Epithelial cell of proximal tubule (primary cell): ENCODE measurements at regions not wholly inside any gene's neighbourhood (a gene's known extent, or its start where the extent isn't known, plus 50 kb on each side); places are given as distances from the start of the nearest gene placed in this dataset.

Experiments
- DNase-seq: peaks from one replicate; pipeline ENCODE4 v3.0.0-alpha.2; 2011; ENCODE audit warnings: low read depth
- H3K4me3 ChIP-seq: 2 replicates; pipeline ENCODE4 v1.5.1; 2011; ENCODE audit warnings: low read depth, mild to moderate bottlenecking, low read length
- CTCF ChIP-seq: conservative IDR thresholded peaks from 2 replicates; pipeline ENCODE4 v1.5.1; 2012; ENCODE audit warnings: low read depth, mild to moderate bottlenecking, low read length

- no peak overlapping the region for H3K4me3 ChIP-seq
- TF ChIP-seq CTCF = no peak
- DNase-seq = no peak
Observed at GRCh38 chr21:22842875-22843274, 1844.7 kb downstream of the NCAM2 start.

- TF ChIP-seq CTCF = no peak
- H3K4me3 ChIP-seq = no peak overlapping the region
- no peak for DNase-seq
Observed at GRCh38 chr21:22855581-22855980, 1857.4 kb downstream of the NCAM2 start.

GRCh38 chr21:22871692-22872091 is 1873.5 kb downstream of the NCAM2 start:
- DNase-seq = no peak
- no peak overlapping the region for H3K4me3 ChIP-seq
- no peak for TF ChIP-seq CTCF

- H3K4me3 ChIP-seq = no peak overlapping the region
- no peak for DNase-seq
- no peak for TF ChIP-seq CTCF
Observed at GRCh38 chr21:22880573-22880972, 1882.4 kb downstream of the NCAM2 start.

GRCh38 chr21:22881131-22881530 is 1882.9 kb downstream of the NCAM2 start:
- H3K4me3 ChIP-seq = no peak overlapping the region
- no peak for DNase-seq
- TF ChIP-seq CTCF = no peak

GRCh38 chr21:22885079-22885478 is 1886.9 kb downstream of the NCAM2 start:
- H3K4me3 ChIP-seq = no peak overlapping the region
- no peak for TF ChIP-seq CTCF
- DNase-seq = no peak

GRCh38 chr21:22885614-22886013 is 1887.4 kb downstream of the NCAM2 start:
- no peak for DNase-seq
- TF ChIP-seq CTCF = no peak
- no peak overlapping the region for H3K4me3 ChIP-seq
